GM19467 (cell line): ENCODE measurements at regions not wholly inside any gene's neighbourhood (a gene's known extent, or its start where the extent isn't known, plus 50 kb on each side); places are given as distances from the start of the nearest gene placed in this dataset.

Source experiments
- ATAC-seq: cut with Tn5 transposase; IDR thresholded peaks from one replicate; pipeline ENCODE4 v1.9.1; 2021; ENCODE audit warnings: mild to moderate bottlenecking, moderate library complexity; ENCODE audit not compliant: unreplicated experiment

- no peak for ATAC-seq
Measured at GRCh38 chr9:12191630-12192029, 501.6 kb upstream of the TYRP1 start.

DNA sequence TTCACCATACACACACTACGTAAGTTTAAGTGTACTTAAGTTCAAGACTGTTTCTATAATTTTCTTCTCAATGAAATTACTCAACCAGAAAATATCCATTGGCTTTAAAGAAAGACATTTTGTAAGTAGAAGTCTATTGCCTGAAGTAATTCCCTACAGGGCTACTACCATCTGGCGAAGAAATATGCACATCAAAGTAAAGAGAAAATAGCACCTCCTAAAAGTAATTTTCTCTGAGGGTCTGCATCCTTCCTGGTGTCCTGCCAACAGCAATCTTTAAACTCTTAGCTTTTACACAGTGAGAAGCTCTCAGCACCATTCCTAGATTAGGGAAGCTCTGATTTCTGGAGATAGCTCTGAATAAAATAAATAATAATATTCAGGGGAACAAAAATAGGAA, 498.5 kb upstream of the TYRP1 start:
- no peak for ATAC-seq

- ATAC-seq = no peak
Measured at GRCh38 chr9:12195456-12195855, 497.7 kb upstream of the TYRP1 start.

DNA sequence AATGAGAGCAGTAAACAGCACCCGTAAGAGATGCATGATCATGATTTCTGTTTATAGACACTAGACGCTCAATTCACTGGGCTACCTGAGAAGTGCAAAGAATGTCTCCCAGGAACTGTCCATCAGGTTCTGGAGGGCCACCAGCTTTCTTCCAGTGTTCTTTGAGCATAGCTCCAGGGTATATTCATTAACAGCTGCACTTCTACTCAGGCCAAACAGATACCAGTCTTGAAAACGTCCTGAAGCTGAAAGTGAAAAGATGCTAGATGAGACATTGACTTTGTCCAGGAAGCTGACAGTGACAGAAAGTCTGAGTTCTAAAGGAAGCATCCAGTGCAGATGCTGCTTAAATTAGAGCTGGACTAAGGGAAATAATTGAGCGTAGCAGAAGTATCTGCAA, 488.7 kb upstream of the TYRP1 start:
- no peak for ATAC-seq

DNA sequence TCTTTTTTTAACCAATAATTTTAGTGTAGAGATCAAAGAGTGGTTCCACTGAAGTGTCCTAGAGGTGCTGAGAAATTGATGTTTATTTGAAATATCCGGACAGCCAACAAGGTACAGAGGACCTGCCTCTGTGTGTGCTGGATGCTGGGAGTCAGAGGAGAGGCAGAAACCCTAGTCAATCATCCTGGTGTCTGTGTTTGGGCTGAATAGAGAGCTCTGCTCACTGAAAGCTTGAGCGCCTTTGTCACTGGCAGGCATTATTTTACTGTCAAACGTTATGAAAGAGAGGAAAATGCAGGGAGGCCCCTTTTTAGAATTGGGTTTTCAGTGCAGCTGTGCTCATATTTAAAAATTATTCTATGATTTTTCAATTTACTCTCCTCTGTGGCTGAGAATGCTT, 480.3 kb upstream of the TYRP1 start:
- ATAC-seq = no peak

- ATAC-seq = no peak
Measured at GRCh38 chr9:12221470-12221869, 471.7 kb upstream of the TYRP1 start.

DNA sequence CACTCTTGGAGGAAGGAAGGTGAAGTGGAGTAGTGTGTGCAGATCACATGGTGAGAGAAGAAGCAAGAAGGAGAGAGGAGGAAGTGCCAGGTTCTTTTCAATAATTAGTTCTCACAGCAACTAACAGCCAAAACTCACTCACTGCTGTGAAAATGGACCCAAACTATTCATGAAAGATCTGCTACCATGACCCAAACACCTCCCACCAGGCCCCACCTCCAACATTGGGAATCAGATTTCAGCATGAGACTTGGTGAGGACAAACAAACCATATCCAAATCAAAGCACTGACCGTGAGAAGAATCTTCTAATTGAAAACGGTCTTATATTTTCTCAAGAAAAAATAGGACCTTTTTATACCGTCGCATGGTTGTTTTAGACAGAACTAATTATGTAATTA, 468.7 kb upstream of the TYRP1 start:
- ATAC-seq = no peak

DNA sequence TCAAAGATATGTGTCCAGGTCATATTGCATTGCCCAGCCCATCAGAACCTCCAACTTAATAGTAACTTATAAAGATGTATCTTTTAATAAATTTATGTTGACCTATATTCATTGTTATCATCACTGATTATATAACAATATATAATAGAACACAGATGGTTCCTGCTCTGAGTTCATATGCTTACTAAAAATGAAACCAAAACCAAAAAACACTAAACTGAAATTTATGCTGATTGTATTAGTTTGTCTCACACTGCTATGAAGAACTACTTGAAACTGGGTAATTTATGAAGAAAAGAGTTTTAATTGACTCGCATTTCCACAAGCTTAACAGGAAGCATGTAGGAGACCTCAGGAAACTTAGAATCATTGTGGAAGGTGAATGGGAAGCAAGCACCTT, 462.5 kb upstream of the TYRP1 start:
- ATAC-seq = no peak

DNA sequence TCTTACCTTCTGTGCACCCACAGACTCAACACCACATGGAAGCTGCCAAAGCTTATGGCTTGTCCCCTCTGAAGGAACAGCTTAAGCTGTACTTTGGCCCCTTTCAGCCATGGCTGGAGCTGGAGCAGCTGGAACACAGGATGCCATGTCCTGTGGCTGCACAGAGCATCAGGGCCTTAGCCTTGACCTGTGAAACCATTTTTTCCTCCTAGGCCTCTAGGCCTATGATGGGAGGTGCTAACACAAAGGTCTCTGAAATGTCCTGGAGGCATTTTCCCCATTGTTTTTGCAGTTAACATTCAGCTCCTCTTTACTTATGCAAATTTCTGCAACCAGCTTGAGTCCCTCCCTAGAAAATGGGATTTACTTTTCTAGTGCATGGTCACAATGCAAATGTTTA, 461.4 kb upstream of the TYRP1 start:
- no peak for ATAC-seq

DNA sequence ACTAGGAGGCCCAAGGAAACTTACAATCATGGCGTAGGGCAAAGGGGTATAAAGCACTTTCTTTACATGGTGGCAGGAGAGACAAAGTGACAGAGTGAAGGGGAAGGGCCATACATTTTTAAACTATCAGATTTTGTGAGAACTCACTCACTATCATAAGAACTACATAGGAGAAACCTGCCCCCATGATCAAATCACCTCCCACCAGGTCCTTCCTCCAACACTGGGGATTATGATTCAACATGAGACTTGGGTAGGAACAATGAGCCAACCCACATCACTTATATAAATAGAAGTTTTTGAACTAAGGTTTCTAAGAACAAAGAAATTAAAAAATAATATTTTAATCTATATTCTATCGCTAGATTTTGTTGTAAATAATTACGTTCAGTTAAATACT, 460.3 kb upstream of the TYRP1 start:
- ATAC-seq = no peak

- no peak for ATAC-seq
Measured at GRCh38 chr9:12253941-12254340, 439.2 kb upstream of the TYRP1 start.

DNA sequence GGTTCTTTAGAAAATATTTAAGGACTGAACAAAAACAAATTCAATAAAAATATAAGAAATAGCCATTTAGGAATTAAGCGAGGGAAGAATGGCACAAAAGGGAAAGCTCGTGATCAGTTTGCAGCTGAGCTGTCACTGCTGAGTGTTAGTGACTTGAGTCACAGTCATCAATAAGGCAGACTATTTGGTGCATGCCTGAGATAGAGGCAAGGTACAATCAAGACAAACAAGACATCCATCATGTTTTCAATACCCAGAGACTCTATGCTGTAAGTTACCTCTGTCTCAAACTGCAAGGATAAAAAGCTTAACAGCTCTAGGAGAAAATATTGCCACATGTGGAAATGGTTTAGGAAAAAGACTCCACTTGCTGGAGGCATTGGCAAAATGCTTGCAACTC, 426.4 kb upstream of the TYRP1 start:
- no peak for ATAC-seq

DNA sequence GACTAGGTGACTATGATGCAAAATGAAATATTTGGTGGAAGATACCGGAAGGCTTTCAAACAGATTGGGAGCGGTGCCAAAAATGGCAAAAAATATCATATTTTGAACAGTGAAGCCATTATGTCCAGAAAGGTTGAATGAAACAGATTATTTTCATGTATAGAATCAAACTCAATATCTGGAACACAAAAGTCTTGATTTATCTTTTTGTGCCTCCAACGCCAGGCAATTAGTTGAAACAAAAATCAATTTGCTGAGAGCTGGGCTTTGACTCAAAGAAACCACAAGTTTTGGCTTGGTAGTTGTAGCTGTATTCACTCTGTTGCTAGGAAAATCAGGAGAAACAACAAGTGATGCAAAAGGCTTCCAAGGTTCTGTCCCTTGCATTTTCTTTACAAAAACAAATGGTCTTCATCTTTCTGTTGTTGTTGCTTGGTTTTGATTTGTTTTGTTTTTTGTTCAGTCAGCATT, 421.7 kb upstream of the TYRP1 start:
- ATAC-seq = no peak

DNA sequence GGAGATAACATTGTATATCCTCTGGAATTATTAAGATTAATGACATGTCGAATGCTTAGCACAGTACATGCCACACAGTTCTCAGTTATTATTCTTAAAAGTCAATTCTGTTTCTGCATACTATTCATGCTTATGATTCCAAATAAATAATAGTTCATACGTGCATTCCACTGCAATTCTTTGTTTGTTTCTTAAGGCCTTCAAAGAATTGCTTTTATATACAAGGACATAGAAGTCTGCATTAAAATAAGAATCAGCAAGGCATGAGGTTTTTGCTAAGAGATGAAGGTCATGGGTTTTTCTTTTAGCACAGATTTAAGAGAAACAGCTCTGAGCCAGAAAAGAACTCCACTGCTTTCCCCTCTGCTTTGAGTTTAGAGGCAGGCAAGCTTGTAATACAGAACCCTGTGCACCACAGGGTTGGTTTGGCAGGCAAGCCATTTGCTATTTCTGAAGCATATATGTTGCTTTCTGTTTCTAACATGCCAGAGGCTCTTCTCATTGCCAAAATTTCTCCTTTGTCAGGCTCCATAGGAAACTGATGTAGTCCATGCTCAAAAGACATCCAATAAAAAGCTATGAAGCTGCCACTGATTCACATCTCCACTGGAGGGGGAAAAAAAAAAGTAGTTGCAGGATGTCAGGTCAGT, 420.6 kb upstream of the TYRP1 start:
- ATAC-seq = no peak

- ATAC-seq = no peak
Measured at GRCh38 chr9:12274577-12274976, 418.6 kb upstream of the TYRP1 start.

GRCh38 chr9:12276505-12276904, 416.7 kb upstream of the TYRP1 start:
- ATAC-seq = no peak

GRCh38 chr9:12289711-12290110, 403.5 kb upstream of the TYRP1 start:
- no peak for ATAC-seq

DNA sequence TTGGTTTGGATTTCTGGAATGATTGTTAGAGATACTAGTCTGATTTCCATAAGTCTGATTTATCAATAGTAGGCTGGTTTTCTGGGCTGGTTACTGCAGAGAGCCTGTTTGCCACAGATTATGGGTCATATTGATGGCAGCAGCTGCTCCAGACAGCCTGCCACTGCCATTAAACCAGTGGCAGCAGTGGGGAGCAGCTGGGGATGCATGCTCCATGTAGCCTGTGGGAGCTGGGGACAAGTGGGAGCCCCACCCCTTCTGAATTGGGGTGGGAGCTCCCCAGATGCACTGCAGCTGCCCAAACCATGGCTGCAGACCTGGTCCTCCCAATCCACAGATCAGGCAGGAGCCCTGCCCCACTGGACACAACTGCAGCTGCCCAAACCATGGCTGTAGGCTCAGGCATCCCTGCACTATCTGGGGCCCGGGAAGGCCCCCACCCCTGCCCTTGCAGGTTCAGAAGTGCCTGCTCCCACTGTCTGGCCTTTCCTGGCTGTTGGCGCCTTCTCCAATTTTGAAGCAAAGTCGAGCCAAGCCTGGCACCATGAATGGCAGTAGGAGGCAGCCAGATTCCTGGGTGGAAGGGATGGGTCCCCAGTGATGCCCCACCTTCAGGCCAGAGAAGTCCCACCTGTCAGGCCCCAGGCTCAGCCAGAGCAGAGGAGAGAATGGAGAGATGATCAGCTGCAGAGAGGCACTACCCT, 402.9 kb upstream of the TYRP1 start:
- no peak for ATAC-seq

- no peak for ATAC-seq
Measured at GRCh38 chr9:12305211-12305610, 388.0 kb upstream of the TYRP1 start.

DNA sequence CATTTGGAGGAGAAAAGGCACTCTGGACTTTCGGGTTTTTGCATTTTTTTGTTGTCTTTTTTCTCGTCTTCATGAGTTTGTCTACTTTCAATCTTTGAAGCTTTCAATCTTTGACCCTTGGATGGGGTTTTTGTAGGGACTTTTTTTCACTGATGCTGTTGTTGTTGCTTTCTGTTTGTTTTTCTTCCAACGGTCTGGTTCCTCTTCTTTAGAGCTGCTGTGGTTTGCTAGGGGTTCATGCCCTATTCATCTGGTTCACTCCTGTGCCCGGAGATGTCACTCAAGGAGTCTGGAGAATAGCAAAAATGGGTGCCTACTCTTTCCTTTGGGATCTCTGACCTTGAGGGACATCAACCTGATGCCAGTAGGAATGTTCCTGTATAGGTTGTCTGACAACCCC, 378.6 kb upstream of the TYRP1 start:
- no peak for ATAC-seq

GRCh38 chr9:12318732-12319685, 374.2 kb upstream of the TYRP1 start:
- ATAC-seq = no peak

- no peak for ATAC-seq
Measured at GRCh38 chr9:12329623-12329985, 363.6 kb upstream of the TYRP1 start.
